B cell (primary cell): ENCODE measurements at regions not wholly inside any gene's neighbourhood (a gene's known extent, or its start where the extent isn't known, plus 50 kb on each side); places are given as distances from the start of the nearest gene placed in this dataset.

ENCODE experiments used
- CTCF ChIP-seq: fragments of 200-600 bp; IDR thresholded peaks from one replicate; pipeline ENCODE4 v1.8.0; 2022; ENCODE audit warnings: antibody characterized with exemption, mild to moderate bottlenecking
- EZH2 ChIP-seq: IDR thresholded peaks from 2 replicates; pipeline ENCODE4 v1.6.1; 2012; ENCODE audit warnings: borderline replicate concordance, low read depth, mild to moderate bottlenecking, moderate library complexity, low read length; ENCODE audit not compliant: insufficient read depth, poor library complexity, severe bottlenecking

GRCh38 chr1:232163533-232163932 lies 466.4 kb downstream of the SIPA1L2 start:
- TF ChIP-seq CTCF (no peak), EZH2 (no peak)
